Muscle layer of duodenum (tissue), 2 donors: ENCODE measurements at regions not wholly inside any gene's neighbourhood (a gene's known extent, or its start where the extent isn't known, plus 50 kb on each side); places are given as distances from the start of the nearest gene placed in this dataset.

Experiments used
- H3K27ac ChIP-seq: one replicate; pipeline ENCODE4 v1.7.0; 2013; ENCODE audit warnings: mild to moderate bottlenecking, low read length
- H3K27me3 ChIP-seq: one replicate; pipeline ENCODE4 v1.7.0; 2013; ENCODE audit warnings: low read depth, mild to moderate bottlenecking, control low read depth, low read length
- H3K36me3 ChIP-seq, 2 donors: one replicate each; pipeline ENCODE4 v1.7.0; 2013; ENCODE audit warnings: low read length in 2 of 2, control low read depth in 1 of 2, mild to moderate bottlenecking in 1 of 2; ENCODE audit not compliant: insufficient read depth in 2 of 2, control insufficient read depth in 1 of 2
- H3K4me1 ChIP-seq, 2 donors: one replicate each; pipeline ENCODE4 v1.7.0; 2013; ENCODE audit warnings: low read length in 2 of 2, mild to moderate bottlenecking in 2 of 2, control low read depth in 1 of 2, moderate library complexity in 1 of 2; ENCODE audit not compliant: insufficient read depth in 2 of 2, control insufficient read depth in 1 of 2
- H3K4me3 ChIP-seq, 2 donors: one replicate each; pipeline ENCODE4 v1.7.0; 2013; ENCODE audit warnings: low read length in 2 of 2, low read depth in 1 of 2, mild to moderate bottlenecking in 1 of 2
- H3K9me3 ChIP-seq, 2 donors: one replicate each; pipeline ENCODE4 v1.7.0; 2013; ENCODE audit warnings: low read length in 2 of 2, control low read depth in 1 of 2, mild to moderate bottlenecking in 1 of 2; ENCODE audit not compliant: control insufficient read depth in 1 of 2
- donor health status: healthy.

GRCh38 chr5:125269926-125270325 is 523.5 kb upstream of the ZNF608 start:
- H3K9me3 ChIP-seq = no peaks in the 10 kb centered on the region
- H3K4me3 ChIP-seq = no peak overlapping the region
- H3K27ac ChIP-seq = no peak overlapping the region
- peaks cover 0 to 3% of the 10 kb centered on the region in 2 donors for H3K4me1 ChIP-seq
- no peaks in the 10 kb centered on the region for H3K36me3 ChIP-seq
- no peaks in the 10 kb centered on the region for H3K27me3 ChIP-seq

GRCh38 chr5:125272357-125272756 is 525.9 kb upstream of the ZNF608 start:
- H3K4me1 ChIP-seq = peaks cover 0 to 16% of the 10 kb centered on the region in 2 donors
- H3K27me3 ChIP-seq = no peaks in the 10 kb centered on the region
- no peaks in the 10 kb centered on the region for H3K36me3 ChIP-seq
- H3K9me3 ChIP-seq = no peaks in the 10 kb centered on the region
- no peak overlapping the region for H3K4me3 ChIP-seq
- H3K27ac ChIP-seq = no peak overlapping the region

DNA sequence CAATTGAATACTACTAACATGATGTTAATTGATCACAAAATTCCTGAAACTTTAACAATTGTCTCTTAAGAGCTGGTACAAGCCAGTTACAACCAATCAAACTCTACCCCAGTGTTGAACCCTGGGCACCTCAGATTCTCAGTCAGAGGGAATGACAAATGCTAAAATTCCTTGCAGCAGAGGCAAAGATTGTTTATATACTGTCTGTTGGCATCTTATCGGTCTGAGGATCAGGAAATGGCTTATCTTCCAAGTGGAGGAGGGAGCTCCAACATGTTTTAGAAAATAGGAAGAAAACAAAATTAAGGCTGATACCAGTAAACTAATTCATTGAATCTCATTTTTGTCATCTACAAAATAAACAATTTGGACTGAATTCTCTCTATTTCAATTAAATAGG is 527.8 kb upstream of the ZNF608 start:
- no peaks in the 10 kb centered on the region for H3K9me3 ChIP-seq
- no peaks in the 10 kb centered on the region for H3K36me3 ChIP-seq
- H3K27ac ChIP-seq = no peak overlapping the region
- peaks cover 0 to 16% of the 10 kb centered on the region in 2 donors for H3K4me1 ChIP-seq
- no peak overlapping the region for H3K4me3 ChIP-seq
- H3K27me3 ChIP-seq = no peaks in the 10 kb centered on the region

GRCh38 chr5:125274938-125275724 is 528.7 kb upstream of the ZNF608 start:
- H3K27me3 ChIP-seq = no peaks in the 10 kb centered on the region
- H3K4me1 ChIP-seq = peaks cover 0 to 16% of the 10 kb centered on the region in 2 donors
- H3K9me3 ChIP-seq = no peaks in the 10 kb centered on the region
- no peaks in the 10 kb centered on the region for H3K36me3 ChIP-seq
- no peak overlapping the region for H3K4me3 ChIP-seq
- no peak overlapping the region for H3K27ac ChIP-seq

- Histone ChIP-seq H3K27me3 (no peaks in the 10 kb centered on the region), H3K9me3 (no peaks in the 10 kb centered on the region), H3K4me3 (no peak overlapping the region), H3K4me1 (peaks cover 0 to 16% of the 10 kb centered on the region in 2 donors), H3K27ac (no peak overlapping the region), H3K36me3 (no peaks in the 10 kb centered on the region)
These were observed 529.3 kb upstream of the ZNF608 start for GRCh38 chr5:125275725-125276090.

DNA sequence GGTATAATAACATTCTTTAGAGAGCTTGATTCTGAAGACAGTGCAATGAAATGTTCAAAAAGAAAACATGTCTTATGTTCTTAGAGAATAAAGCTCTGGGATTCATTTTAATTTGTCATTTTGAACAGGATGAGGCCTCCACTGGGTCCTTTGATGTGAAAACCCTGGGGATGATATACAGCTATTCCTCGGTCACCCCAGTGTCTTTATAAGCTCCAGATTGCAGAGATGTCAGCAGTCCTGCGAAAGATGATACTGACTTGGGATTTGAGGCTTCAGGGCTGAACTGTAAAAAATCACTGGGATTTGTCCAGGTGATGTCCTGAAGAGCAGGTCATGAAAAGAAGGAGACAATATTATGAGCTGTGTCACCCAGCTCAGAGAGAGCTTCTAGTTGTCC is 529.7 kb upstream of the ZNF608 start:
- no peak overlapping the region for H3K27ac ChIP-seq
- no peaks in the 10 kb centered on the region for H3K27me3 ChIP-seq

GRCh38 chr5:125277494-125278154 is 531.2 kb upstream of the ZNF608 start:
- Histone ChIP-seq H3K27ac (no peak overlapping the region), H3K36me3 (no peaks in the 10 kb centered on the region), H3K27me3 (no peaks in the 10 kb centered on the region), H3K9me3 (no peaks in the 10 kb centered on the region), H3K4me1 (peaks cover 0 to 27% of the 10 kb centered on the region in 2 donors), H3K4me3 (no peak overlapping the region)

More for the DNA sequence above, 529.7 kb upstream of the ZNF608 start:
- no peaks in the 10 kb centered on the region for H3K36me3 ChIP-seq
- H3K4me3 ChIP-seq = no peak overlapping the region
- peaks cover 0 to 17% of the 10 kb centered on the region in 2 donors for H3K4me1 ChIP-seq
- no peaks in the 10 kb centered on the region for H3K9me3 ChIP-seq

GRCh38 chr5:125278711-125279110 is 532.3 kb upstream of the ZNF608 start:
- H3K4me3 ChIP-seq = no peak overlapping the region
- no peaks in the 10 kb centered on the region for H3K9me3 ChIP-seq
- H3K36me3 ChIP-seq = no peaks in the 10 kb centered on the region
- H3K27me3 ChIP-seq = no peaks in the 10 kb centered on the region
- H3K4me1 ChIP-seq = peaks cover 0 to 32% of the 10 kb centered on the region in 2 donors
- H3K27ac ChIP-seq = no peak overlapping the region

DNA sequence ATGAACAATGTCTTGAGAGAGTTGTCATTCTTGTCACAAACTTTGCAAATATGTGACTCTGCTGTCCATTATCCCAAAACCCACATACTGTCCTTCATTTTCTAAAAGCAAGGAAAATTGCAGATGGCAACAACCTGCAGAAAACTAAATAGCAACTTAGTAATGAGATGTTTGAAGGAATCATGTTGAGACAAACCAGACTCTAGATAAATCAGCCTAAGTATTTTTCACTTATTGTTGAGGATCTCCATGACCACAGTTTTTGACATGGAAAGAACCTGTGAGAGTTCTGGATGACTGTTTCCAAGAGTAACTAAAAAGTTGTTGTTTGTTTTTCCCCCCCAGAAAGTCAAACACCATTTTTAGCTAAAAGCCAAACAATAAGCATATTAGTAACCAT is 535.2 kb upstream of the ZNF608 start:
- no peak overlapping the region for H3K4me3 ChIP-seq
- H3K9me3 ChIP-seq = no peaks in the 10 kb centered on the region
- no peak overlapping the region for H3K27ac ChIP-seq
- H3K36me3 ChIP-seq = no peaks in the 10 kb centered on the region
- H3K27me3 ChIP-seq = no peaks in the 10 kb centered on the region
- peaks cover 0 to 17% of the 10 kb centered on the region in 2 donors for H3K4me1 ChIP-seq

DNA sequence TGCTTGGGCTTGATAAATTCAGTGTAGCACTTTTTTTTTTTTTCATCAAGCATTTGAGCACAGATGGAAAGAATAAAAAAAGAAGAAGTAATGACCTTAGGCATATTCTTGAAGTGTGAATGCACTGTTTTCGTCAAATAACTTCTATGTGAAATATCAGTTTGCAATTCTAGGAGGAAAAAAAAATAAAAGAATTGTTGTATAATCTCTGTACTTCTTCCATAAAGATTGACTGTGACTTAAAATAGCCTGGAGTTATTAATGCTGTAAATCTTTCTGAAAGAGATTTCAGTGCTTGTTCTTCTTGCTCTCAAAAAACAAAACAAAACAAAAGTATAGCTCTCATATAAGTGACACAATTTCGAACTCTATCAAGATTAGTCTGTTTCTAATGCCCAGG is 536.9 kb upstream of the ZNF608 start:
- Histone ChIP-seq H3K27me3 (no peaks in the 10 kb centered on the region), H3K9me3 (no peaks in the 10 kb centered on the region), H3K4me1 (peaks cover 0 to 17% of the 10 kb centered on the region in 2 donors), H3K36me3 (no peaks in the 10 kb centered on the region), H3K4me3 (no peak overlapping the region), H3K27ac (no peak overlapping the region)

GRCh38 chr5:125286271-125286670 is 539.8 kb upstream of the ZNF608 start:
- no peaks in the 10 kb centered on the region for H3K9me3 ChIP-seq
- no peak overlapping the region for H3K27ac ChIP-seq
- peaks cover 0 to 14% of the 10 kb centered on the region in 2 donors for H3K4me1 ChIP-seq
- H3K36me3 ChIP-seq = no peaks in the 10 kb centered on the region
- no peaks in the 10 kb centered on the region for H3K27me3 ChIP-seq
- H3K4me3 ChIP-seq = no peak overlapping the region
